CD4-positive, alpha-beta T cell treated with Interleukin-17A for 1 hour (primary cell): ENCODE measurements at regions not wholly inside any gene's neighbourhood (a gene's known extent, or its start where the extent isn't known, plus 50 kb on each side); places are given as distances from the start of the nearest gene placed in this dataset.

ENCODE experiments used
- DNase-seq: peaks from one replicate; pipeline ENCODE4 v3.0.0-alpha.2; 2020

DNA sequence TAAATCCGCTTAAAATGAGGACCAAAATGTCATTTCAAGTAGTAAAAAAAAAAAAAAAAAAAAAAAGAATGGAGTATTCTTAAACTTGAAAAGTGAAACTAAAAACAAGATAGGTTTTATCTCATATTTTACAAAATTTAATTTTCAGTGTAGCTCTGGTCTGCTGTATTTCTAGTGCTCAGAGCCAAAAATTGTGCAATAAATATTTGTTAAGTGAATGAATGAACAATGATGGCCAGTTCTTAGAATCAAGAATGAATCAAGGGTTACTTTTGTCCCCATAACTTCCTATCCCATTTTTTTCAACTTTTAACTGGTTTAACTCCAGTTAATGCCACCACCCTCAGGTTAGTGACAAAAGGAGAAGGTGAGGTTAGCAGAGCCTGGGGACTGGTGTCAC, 214.4 kb downstream of the ABHD5 start:
- no peak for DNase-seq

DNA sequence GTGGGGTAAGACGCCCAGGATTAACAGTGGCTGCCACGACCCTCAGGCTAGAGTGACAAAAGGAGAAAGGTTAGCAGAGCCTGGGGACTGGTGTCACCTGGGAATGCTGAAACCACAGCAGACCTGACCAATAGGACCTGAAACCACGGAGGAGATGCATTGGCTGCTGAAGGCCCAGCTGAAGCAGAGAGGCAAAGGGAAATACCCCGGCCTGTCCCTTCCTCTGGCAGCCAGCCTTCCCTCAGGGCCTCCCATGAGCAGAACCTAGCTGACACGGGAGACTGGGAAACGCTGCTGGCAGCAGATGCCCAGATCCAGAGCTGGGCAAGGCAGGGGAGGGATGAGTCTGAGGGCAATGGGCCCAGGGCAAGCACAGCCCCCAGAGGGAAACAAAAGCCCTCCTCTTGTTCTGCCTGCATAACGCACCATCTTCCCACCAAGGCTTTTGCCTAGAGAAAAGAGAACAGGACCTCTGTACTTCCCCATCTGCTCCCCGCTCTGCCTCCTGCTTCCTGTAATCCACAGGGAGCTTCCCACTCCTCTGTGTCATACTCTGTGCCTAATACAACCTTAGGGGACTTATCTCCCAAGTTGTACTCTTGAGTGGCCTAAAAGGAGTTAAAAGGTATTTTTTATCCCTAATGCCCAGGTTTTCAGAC, 216.2 kb downstream of the ABHD5 start:
- DNase-seq, result no peak

DNA sequence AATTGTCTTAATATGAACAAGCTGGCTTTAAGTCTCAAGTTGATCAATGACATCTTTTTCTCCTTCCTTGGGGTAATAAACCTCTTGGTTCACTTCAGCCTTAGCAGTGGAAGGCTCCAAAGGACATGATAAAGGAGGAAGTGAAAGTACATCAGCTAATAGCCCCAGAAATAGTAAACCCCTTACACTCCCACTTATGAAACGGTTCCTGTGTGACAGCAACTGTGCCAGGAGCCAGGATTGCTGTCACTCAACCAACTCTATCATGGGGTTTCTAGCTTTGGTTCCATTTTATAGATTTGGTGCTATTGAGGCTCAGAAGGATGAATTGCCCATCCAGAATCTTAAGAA, 216.7 kb downstream of the ABHD5 start:
- DNase-seq, result no peak

DNA sequence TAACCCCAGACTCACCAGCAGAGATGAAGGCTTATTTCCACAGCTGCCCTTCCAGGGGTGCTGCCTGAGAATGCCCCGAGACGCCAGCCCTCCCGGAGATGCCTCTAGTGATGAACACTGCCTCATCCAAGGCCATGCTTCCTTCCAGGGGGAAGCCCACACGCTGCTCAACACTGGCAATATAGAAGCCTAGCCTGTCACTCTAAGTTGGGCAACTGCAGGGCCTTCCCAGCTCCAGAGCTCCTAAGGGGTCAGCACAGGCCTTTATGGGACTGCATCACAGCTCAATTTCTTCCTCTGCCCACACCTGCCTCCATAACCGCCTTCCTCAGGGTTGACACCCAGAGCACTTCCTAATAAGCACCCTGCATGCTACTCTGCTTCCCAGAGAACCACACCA, 217.7 kb downstream of the ABHD5 start:
- no peak for DNase-seq

DNA sequence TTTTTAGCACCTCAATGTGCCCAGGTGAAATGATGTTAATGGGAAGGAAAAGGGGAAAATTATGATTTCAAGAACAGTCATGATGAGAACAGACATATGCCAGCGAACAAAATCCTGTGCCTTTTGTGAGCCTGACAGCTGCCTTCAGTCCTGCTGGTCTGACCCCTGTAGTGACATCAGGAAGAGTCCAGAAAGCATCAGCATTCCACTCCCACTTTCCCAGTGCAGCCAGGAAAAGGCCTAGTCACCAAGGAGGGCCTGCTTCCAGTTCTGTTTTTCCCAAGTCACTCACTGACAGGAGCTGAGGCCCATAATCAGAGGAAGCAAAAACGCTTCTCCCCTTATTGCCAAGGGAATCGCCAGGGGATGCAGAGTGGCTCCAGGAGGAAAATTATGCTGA, 218.4 kb downstream of the ABHD5 start:
- DNase-seq, result no peak

DNA sequence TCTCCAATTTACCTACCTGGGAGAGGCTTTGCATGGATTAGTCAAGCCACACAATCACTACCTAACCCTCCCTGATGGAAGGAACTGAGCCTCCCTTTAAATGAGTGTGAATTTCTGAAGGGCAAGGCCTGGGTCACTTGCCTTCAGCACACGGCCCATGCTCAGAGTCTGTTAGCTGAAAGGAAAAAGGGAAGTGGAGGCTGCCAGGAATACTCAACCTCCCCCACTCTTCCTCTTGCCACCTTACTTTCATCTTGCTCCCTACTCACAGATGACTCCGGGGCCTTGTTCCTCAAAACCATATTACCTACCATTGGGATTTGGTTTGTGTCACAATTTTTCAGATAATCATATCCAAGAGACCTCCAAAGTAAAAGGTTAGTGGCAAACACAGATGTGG, 220.0 kb downstream of the ABHD5 start:
- DNase-seq, result no peak

DNA sequence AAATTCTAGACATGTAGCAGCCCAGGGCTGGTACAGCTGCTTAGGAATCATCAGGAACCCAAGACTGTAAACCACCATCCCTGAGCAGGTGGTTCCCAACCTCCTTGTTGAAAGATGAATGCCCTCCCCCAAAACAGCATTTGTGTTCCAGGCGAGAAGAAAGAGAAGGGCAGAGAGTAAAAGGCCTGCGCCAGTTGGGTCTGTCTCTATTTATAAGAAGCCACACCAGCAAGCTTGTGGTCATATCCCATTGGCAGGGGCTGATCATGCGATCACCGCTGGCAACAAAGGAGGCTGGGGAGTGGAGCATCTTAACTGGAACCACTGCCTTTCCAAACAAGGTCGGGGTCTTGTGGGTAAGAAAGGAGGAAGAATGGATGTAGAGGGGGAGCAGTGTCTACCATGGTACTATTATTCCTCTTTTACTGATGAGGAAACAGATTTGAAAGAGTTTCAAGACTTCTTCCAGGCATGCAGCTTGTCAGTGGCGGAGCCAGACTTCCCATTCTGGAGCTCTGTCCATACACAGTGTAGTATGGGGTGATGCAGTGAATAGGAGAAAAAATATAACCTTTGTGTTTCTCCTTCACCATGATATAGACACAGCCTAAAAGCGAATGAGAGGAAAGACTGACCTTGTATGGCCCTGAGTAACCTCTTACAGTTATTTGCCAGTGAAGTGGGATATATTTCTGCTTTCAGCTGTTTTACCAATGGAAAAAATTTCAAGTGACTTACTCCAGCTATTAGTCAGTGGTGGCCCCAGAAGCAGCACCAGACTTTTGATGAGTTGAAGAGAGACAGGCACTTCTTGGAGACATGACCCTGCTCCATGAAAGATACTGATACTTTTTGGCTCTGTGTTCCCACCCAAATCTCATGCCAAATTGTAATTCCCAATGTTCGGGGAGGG, 222.6 kb downstream of the ABHD5 start:
- DNase-seq, result no peak

DNA sequence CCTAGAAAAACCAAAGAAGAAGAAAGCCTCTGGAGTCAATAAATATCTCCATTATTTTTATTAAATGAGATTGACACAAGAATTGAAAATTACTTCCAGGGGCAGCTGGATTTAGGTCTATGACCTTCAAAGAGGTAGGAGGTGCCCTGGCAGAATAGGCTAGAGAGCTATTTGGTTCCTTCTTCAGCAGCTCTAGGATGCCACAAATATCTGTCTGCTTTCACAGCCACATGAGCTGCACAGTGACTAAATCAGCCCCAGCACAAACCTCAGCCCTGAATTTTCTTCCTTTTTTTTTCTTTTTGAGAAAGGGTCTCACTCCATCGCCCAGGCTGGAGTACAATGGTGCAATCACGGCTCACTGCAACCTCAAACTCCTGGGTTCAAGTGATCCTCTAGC, 223.5 kb downstream of the ABHD5 start:
- no peak for DNase-seq

DNA sequence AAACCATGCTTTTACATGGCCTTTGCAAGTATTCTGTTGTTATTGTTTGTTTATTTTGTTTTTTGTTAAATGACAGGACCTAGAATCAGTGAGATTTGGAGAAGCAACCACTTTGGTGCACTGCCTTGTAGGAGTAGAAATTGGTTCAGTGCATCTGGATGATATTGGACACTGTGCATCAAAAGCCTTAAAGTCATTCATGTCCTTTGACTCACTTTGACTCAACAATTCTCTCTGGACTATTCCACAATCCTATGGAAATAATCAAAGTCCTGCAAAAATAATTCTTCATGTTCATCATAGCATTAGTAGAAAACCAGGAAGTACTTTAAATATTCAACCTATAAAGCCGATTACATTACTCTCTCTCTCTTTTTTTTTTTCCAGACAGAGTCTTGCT, 224.8 kb downstream of the ABHD5 start:
- DNase-seq, result no peak

DNA sequence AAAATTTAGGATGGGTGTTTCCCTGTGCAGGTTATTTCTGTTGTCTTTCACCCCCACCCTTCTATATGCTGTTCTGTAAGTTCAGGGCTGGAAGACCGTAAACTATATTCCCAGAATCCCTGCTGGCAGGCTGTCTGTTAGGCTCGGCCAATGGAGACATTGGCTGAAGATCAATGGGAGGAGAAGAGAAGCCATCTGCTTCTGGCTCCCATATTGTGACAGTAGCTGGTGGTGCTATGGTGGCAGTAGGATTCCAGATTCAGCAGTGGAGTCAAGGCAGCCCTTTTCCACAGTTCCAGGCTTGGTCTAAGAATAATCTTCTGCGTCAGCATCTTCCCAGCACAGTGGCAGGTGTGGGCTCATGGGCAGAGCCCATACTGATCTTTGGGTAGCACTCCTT, 226.6 kb downstream of the ABHD5 start:
- DNase-seq, result no peak

DNA sequence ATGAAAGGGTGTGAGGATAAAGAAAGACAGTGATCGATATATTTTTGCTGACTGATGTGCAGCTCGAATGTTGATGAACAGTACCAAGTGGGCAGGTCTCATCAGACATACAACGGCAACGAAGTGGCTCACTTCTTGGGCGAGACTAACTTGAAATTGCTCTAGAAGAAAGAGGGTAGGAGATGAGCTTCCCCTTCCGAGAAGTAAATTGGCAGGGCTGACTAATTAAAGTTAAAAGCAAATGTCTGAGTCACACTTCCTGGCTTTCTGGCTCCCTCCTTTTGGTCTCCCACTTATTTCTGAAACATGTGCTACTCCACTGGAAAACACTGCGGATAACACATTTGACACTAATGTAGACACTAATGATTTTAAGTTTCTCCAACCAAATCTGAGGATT, 228.3 kb downstream of the ABHD5 start:
- no peak for DNase-seq

DNA sequence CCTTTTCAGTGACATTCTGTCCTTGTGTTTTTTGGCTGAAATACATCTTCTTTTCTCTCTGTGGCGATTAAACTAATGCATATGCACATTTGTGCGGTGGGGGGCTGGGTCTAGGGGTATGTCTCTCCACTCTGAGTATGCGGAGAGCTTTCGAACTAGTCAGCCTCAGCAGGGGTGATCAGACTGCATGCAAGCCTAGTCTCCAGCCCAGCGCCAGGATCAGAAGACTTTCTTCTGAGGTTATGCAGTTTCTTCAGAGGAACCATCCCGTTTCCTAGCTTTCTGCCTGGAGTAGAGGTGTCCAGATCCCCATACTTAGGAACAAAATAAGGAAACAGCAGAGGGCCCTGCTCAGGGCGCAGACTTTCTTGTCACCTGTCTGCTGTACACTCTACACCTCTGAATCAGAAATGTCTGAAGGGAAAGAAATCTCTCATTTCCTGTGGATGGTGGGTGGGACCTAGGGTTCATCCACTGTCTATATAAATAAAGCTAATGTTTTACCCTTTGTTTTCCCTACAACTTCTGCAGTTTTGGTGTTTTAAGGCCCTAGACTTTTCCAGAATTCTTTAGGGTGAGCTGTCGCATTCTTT, 230.4 kb downstream of the ABHD5 start:
- no peak for DNase-seq

DNA sequence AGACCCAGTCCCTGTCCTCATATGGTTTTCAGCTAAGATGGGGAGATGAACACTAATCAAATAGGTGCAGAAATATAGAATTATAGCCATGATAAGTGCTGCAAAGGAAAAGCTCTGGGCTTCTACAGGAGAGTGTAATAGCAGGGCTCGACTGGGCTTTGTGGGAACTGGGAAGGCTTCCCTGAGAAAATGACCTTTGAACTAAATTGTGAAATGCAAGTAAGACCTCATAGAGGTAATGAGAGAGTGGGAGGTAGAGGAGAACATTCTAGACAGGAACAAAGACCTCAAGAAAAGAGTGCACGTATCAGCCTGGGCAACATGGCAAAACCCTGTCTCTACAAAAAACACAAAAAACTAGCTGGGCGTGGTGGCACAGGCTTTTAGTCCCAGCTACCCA, 231.6 kb downstream of the ABHD5 start:
- DNase-seq, result no peak

DNA sequence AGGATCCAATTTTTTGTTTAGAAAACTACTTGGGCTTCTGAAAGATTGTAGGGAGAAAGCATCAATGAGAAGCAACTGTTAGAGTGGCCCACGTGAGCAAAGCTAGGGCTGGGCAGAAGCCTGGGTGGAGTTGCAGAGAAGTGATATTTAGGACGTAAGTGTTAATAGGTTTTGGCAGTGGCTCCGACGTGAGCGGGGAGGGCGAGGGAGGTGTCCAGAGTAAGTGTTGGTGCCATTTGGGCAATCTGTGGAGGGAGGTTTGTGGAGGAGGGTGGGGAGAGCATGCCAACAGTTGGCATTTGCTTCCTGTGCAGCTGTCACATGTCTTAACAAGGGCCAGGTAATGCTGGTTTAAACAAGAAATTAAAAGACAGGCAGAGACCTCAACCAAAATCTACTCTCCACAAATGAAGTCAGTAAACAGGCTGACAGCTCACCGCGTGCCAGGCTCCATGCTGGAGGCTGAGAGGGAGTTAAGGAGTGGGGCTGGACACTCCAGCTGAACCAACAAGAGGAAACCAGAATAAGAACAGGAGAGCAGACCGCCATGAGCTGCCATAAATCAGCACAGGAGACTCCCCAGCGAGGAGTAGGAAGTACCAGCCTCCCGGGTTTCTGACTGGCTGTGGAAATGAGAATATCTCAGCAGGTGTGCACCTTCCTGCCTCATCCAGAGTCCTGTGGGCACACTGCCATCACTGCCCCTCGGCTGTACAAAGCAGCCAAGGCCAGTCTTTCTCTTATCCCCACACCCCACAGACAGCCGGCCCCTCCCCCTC, 232.6 kb downstream of the ABHD5 start:
- DNase-seq, result no peak

DNA sequence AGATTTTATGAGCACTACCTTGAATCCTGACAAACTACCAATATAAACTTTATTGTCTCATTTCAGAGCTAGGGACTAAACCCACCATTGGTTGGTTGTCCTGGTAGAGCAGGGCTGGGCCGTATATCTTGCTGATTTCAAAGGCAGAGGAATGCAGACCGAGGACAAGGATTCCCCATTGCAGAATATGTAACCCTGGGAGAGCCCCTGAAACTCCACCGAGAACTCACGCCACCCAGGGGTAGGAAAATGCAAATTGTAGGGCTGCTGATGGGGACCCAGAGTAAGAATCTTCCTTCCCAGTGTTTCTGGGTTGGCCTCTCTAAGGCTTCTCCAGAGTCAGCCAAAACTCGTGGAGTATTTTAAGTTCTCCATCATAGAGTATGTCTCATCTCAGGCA, 235.3 kb downstream of the ABHD5 start:
- no peak for DNase-seq

DNA sequence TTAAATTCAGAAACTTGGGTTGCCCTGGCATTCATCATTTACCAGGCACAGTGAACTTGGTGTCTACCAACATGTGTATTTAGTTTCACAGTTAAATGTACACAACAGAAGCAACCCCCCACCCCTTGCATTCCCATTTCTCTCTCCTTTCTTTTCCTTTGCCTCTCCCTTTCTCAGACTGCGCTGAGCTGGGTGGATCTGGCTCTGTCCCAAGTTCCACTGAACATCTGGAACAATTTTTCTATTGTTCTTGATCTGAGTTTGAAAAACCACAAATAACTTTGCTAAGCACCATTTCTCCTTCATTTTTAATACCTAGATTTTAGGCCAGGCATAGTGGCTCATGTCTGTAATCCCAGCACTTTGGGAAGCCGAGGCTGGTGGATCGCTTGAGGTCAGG, 242.2 kb downstream of the ABHD5 start:
- no peak for DNase-seq

DNA sequence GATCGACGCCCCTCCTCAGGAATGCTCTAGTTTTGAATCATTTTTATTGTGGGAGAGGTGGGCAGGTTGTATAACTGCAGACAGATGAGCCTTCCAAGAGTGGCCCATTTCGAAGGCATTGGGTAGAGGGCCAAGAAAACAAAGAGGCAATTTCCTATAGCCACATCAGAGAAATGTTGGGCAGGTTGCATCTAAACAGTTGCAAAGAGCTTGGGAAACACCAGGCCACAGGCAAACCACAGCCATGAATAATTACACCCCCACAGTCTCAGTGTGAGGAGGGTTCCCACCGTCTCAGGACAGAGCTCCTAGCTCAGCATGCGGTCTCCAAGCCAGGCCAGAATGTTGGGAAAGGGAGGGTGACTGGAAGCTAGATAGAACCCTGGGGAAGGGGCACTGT, 257.3 kb downstream of the ABHD5 start:
- DNase-seq, result no peak

DNA sequence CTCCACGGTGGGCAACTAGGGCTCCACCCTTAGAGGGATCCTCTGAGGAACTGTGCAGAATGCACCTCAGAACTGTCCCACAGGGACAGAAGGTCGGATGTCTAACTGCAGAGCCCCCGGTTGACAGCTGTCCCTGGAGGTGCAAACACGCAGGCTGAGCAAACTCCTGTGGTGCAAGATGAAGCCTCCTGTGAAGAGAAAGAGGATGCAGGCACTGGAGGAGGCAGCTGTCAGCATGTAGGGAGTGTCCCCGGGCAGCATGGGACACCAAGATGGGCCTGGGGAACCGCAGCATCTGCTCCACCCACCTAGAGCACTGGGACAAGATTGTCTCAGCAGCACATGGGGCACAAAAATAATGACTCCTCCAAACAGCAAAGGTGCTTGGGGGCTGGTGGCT, 258.9 kb downstream of the ABHD5 start:
- DNase-seq, result no peak

DNA sequence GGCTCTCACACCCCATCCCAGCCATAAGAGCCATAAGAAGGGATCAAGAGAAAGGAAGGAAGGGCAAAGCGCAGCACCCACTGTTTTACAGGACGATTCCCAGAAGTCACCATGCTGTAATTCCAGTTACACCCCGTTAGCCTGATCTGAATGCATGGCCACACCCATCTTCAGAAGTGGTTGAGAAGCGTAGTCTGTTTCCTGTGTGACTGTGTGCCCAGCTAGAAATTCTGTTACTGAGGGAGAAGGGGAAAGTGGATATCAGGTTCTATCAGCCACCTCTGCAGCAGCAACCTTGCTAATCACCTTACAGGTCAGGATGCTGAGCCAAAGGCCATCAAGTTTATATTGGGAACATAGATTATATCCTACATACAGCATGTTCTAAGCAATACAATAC, 260.0 kb downstream of the ABHD5 start:
- no peak for DNase-seq

DNA sequence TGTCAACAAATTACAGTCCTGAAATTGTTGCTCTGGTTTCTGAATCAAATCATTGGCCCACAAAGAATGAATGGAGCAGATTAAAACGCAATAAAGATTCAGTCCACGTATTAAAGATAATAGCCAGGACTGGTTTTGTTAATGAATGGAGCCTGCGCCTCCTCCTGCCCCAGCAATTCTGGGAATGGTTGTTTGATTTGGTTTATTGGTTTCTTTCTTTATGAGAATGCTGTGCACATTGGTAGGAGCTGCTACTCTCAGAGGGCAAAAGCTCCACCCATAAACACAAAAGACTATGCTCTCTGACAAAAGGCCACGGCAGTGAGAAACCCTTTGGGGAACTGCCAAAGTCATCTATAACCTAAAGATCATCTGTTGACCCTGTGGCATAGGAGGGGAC, 261.1 kb downstream of the ABHD5 start:
- DNase-seq, result no peak

DNA sequence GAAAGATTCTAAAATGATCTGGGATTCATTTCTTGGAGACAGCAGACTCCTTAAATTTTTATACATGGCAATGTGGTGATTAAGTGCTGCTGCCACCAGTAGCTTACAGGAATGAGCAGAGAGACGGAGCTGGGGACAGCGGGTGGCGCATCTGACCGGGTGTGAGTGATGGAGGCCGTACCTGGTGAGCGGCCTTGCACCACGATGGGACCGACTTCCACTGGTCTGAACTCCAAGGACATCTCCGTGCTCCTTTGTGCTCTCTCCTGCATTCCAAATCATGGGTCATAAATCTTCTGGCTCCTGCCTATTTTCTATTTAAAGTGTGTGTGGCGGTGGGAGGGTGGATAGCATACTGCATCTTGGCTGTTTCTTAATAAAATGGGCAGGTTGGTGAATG, 262.6 kb downstream of the ABHD5 start:
- DNase-seq, result no peak

DNA sequence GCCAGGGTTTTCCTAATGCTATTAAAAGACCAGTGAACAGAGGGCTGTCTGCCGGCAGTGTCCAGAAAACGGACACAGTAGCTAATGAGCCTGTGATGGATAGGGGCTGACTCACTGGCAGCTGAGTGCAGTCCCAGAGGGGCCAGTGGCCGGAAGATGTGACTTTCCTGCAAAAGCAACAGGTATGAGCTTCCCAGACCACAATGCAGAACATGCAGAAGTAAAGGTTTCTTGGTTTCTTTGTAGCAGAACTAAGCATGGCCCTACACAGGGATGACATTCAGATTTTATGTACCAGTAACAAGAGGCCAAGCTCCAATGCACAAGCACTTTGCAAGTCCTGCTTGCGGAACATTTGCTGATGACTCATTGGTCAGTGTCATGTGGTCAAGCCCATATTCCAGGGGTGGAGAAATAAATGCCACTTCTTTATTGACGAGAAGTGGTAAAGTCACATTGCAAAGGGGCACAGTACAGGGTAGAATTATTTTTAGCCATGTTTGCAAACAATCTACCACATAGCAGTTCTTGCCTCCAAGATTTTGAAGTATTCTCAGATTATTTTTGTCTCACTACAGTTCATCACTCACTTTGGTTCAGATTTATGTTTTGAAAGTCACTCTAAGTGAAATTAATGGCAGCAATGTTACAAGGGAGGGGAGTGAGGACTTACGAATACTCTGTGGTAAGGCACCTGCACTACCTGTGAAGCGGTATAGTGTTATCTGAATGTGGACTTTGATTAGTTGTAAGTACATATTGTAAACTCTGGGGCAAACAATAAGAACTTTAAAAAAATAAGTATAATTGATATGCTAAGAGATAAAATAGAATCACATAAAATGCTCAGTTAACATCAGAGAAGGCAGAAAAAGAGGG, 263.3 kb downstream of the ABHD5 start:
- no peak for DNase-seq

DNA sequence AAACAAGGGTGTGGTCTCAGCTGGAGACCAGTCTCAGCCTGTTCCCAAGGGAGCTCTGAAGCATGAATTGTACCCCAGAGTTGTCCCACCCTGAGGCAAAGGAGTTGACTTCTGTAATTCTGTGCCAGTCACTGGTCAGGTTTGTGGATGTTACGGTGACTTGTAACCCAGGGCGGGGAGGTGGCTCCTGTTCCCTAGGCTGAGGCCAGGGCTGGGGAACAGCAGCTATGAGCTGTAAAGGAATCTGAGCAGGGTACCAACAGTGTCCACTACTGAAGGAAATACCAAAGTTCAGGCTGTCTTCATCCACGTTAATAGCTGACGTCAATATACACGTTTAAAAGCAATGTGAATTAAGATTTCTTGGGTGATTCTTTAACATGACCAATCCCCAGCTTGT, 266.2 kb downstream of the ABHD5 start:
- DNase-seq, result no peak
